ENCODE measurements at regions not wholly inside any gene's neighbourhood (a gene's known extent, or its start where the extent isn't known, plus 50 kb on each side); places are given as distances from the start of the nearest gene placed in this dataset.

GRCh38 chr7:50864694-50865093 lies 82.0 kb upstream of the GRB10 start:
- TF ChIP-seq CTCF (IDR thresholded peaks at IDR 0.05; ENCODE audit: poor library complexity) (no peak), EZH2phosphoT487 (IDR thresholded peaks at IDR 0.05; ENCODE audit: low read depth, severe bottlenecking, unreplicated experiment) (no peak)
